H1 (cell line): ENCODE measurements at regions not wholly inside any gene's neighbourhood (a gene's known extent, or its start where the extent isn't known, plus 50 kb on each side); places are given as distances from the start of the nearest gene placed in this dataset.

Experiments used
- CTCF ChIA-PET: fragments of 300-600 bp; sonication (Branson Sonifier 250); formaldehyde crosslinking; loops from one replicate; lab custom pipeline; 2021; ENCODE audit not compliant: partially characterized antibody; lab: Charles Lee
- POLR2A ChIA-PET: fragments of 300-600 bp; sonication (Branson Sonifier 250); formaldehyde crosslinking; loops from one replicate; lab custom pipeline; 2021; ENCODE audit warnings: inconsistent platforms; ENCODE audit not compliant: partially characterized antibody; lab: Charles Lee
- DNase-seq, 2 experiments: peaks; one replicate each; pipeline versions ENCODE4 v3.0.0 to v3.0.0-alpha.2; 2010 to 2022; ENCODE audit warnings: low spot score in 2 of 2, low read depth in 1 of 2, mixed read lengths in 1 of 2
- FAIRE-seq: peaks from 2 replicates; lab custom pipeline; 2011; peaks lifted over from hg19 to GRCh38; lab: Jason Lieb, UNC
- H2AFZ ChIP-seq: 2 replicates; pipeline ENCODE4 v1.8.1; 2012; ENCODE audit warnings: low read length, inconsistent platforms
- H2AK5ac ChIP-seq: 2 replicates; pipeline ENCODE4 v1.6.1; 2013; ENCODE audit warnings: low read depth, low read length
- H2BK120ac ChIP-seq: replicated peaks from 2 replicates; pipeline ENCODE3; 2013; ENCODE audit warnings: low read depth, low read length, inconsistent platforms
- H2BK12ac ChIP-seq: 2 replicates; pipeline ENCODE4 v1.6.1; 2013; ENCODE audit warnings: low read depth, low read length
- H2BK15ac ChIP-seq: 2 replicates; pipeline ENCODE4 v1.6.1; 2013; ENCODE audit warnings: low read length
- H2BK20ac ChIP-seq: 2 replicates; pipeline ENCODE4 v1.6.1; 2013; ENCODE audit warnings: low read length
- H2BK5ac ChIP-seq: 2 replicates; pipeline ENCODE4 v1.6.1; 2013; ENCODE audit warnings: low read depth, low read length
- H3K14ac ChIP-seq: 2 replicates; pipeline ENCODE4 v1.6.1; 2013; ENCODE audit warnings: inconsistent platforms; ENCODE audit not compliant: insufficient read length
- H3K18ac ChIP-seq: 2 replicates; pipeline ENCODE4 v1.6.1; 2013; ENCODE audit warnings: low read length; ENCODE audit errors: extremely low read depth
- H3K23ac ChIP-seq: 2 replicates; pipeline ENCODE4 v1.6.1; 2013; ENCODE audit warnings: inconsistent platforms; ENCODE audit not compliant: insufficient read length
- H3K23me2 ChIP-seq: 2 replicates; pipeline ENCODE4 v1.6.1; 2013; ENCODE audit warnings: low read depth, low read length
- H3K27ac ChIP-seq: 2 replicates; pipeline ENCODE4 v1.6.1; 2011; ENCODE audit warnings: low read depth, low read length, inconsistent platforms
- H3K27me3 ChIP-seq, 4 experiments: replicated peaks in 1 of 4; 1 replicate in 1 of 4; 2 replicates in 3 of 4; pipeline versions ENCODE4 v1.6.1 to v1.8.1; 2011 to 2013; ENCODE audit warnings: low read length in 3 of 4, mild to moderate bottlenecking in 3 of 4, inconsistent platforms in 2 of 4, mixed read lengths in 2 of 4, moderate library complexity in 1 of 4; ENCODE audit not compliant: control insufficient read depth in 3 of 4, insufficient read depth in 3 of 4; ENCODE audit errors: extremely low read depth in 1 of 4
- H3K36me3 ChIP-seq, 4 experiments: 2 replicates each; pipeline versions ENCODE4 v1.6.1 to v1.8.1; 2011 to 2013; ENCODE audit warnings: mild to moderate bottlenecking in 4 of 4, low read length in 3 of 4, moderate library complexity in 2 of 4, control low read depth in 1 of 4, inconsistent platforms in 1 of 4; ENCODE audit not compliant: insufficient read depth in 4 of 4, control insufficient read depth in 2 of 4
- H3K4ac ChIP-seq: replicated peaks from 2 replicates; pipeline ENCODE3; 2013; ENCODE audit warnings: low read length, low read depth, mixed read lengths, inconsistent platforms; ENCODE audit not compliant: insufficient read length
- H3K4me1 ChIP-seq, 4 experiments: replicated peaks in 1 of 4; 1 replicate in 1 of 4; 2 replicates in 3 of 4; pipeline versions ENCODE4 v1.6.1 to v1.8.1; 2011 to 2013; ENCODE audit warnings: low read length in 3 of 4, inconsistent platforms in 2 of 4, mixed read lengths in 1 of 4; ENCODE audit not compliant: insufficient read depth in 4 of 4, control insufficient read depth in 3 of 4
- H3K4me2 ChIP-seq, 2 experiments: 2 replicates each; pipeline versions ENCODE4 v1.6.1 to v1.8.1; 2011 to 2013; ENCODE audit warnings: low read depth in 2 of 2, low read length in 2 of 2, control low read depth in 1 of 2, inconsistent platforms in 1 of 2, mild to moderate bottlenecking in 1 of 2; ENCODE audit not compliant: insufficient read depth in 1 of 2
- H3K4me3 ChIP-seq, 4 experiments: fragments of 200-600, 300-600 bp in 1 of 4; sonication (generic), shearing (Covaris generic), sonication (Bioruptor Twin) in 1 of 4; 2 replicates each; pipeline versions ENCODE4 v1.5.1 to v1.8.1; 2011 to 2016; ENCODE audit warnings: low read length in 4 of 4, low read depth in 3 of 4, control low read depth in 2 of 4, inconsistent platforms in 2 of 4, mild to moderate bottlenecking in 2 of 4, mixed read lengths in 1 of 4, moderate library complexity in 1 of 4; ENCODE audit not compliant: insufficient read depth in 2 of 4; ENCODE audit errors: extremely low read depth in 1 of 4
- H3K56ac ChIP-seq: replicated peaks from 2 replicates; pipeline ENCODE3; 2013; ENCODE audit warnings: low read depth, mild to moderate bottlenecking, mixed read lengths, low read length, inconsistent platforms; ENCODE audit not compliant: insufficient read length
- H3K79me1 ChIP-seq: 2 replicates; pipeline ENCODE4 v1.6.1; 2013; ENCODE audit warnings: low read depth, low read length, control low read depth
- H3K79me2 ChIP-seq, 2 experiments: 2 replicates each; pipeline versions ENCODE4 v1.6.1 to v1.8.1; 2012 to 2013; ENCODE audit warnings: low read length in 2 of 2, mild to moderate bottlenecking in 2 of 2, inconsistent platforms in 1 of 2; ENCODE audit not compliant: insufficient read depth in 2 of 2, control insufficient read depth in 1 of 2
- H3K9ac ChIP-seq, 4 experiments: replicated peaks in 1 of 4; 1 replicate in 1 of 4; 2 replicates in 3 of 4; pipeline versions ENCODE4 v1.6.1 to v1.8.1; 2011 to 2013; ENCODE audit warnings: low read depth in 3 of 4, low read length in 3 of 4, control low read depth in 2 of 4, mild to moderate bottlenecking in 2 of 4, moderate library complexity in 2 of 4, inconsistent platforms in 1 of 4; ENCODE audit errors: extremely low read depth in 1 of 4
- H3K9me3 ChIP-seq, 2 experiments: 2 replicates each; pipeline versions ENCODE4 v1.6.1 to v1.8.1; 2012 to 2013; ENCODE audit warnings: mild to moderate bottlenecking in 2 of 2, moderate library complexity in 2 of 2, control low read depth in 1 of 2, inconsistent platforms in 1 of 2, low read depth in 1 of 2, low read length in 1 of 2, mixed read lengths in 1 of 2; ENCODE audit not compliant: insufficient read depth in 2 of 2
- H4K20me1 ChIP-seq, 2 experiments: replicated peaks in 1 of 2; 2 replicates each; pipeline versions ENCODE3 to v1.8.1; 2011 to 2013; ENCODE audit warnings: inconsistent platforms in 2 of 2, low read length in 2 of 2, mild to moderate bottlenecking in 1 of 2; ENCODE audit not compliant: insufficient read depth in 2 of 2, control insufficient read depth in 1 of 2
- H4K5ac ChIP-seq: 2 replicates; pipeline ENCODE4 v1.6.1; 2013; ENCODE audit warnings: low read length, low read depth, mixed read lengths, inconsistent platforms; ENCODE audit not compliant: insufficient read length
- H4K8ac ChIP-seq: 2 replicates; pipeline ENCODE4 v1.8.0; 2013; ENCODE audit warnings: mild to moderate bottlenecking, moderate library complexity, low read length, inconsistent platforms; ENCODE audit not compliant: insufficient read depth; ENCODE audit errors: extremely low read depth
- H4K91ac ChIP-seq: replicated peaks from 2 replicates; pipeline ENCODE3; 2013; ENCODE audit warnings: low read length, mixed read lengths, inconsistent platforms; ENCODE audit not compliant: insufficient read length
- BACH1 ChIP-seq: IDR thresholded peaks from 2 replicates; pipeline ENCODE4 v1.6.1; 2012; ENCODE audit warnings: low read length, improper control_type of control experiment
- BCL11A ChIP-seq, 2 experiments: IDR thresholded peaks; one replicate each; pipeline ENCODE4 v1.6.1; 2011; ENCODE audit warnings: low read depth in 2 of 2, low read length in 2 of 2, mild to moderate bottlenecking in 2 of 2
- CEBPB ChIP-seq: IDR thresholded peaks from 2 replicates; pipeline ENCODE4 v1.6.1; 2012; ENCODE audit warnings: low read depth, low read length
- EGR1 ChIP-seq: IDR thresholded peaks from 2 replicates; pipeline ENCODE4 v1.6.1; 2011; ENCODE audit warnings: low read depth, low read length, borderline replicate concordance
- JUND ChIP-seq: IDR thresholded peaks from 2 replicates; pipeline ENCODE4 v1.6.1; 2011; ENCODE audit warnings: mild to moderate bottlenecking, improper control_type of control experiment, low read length
- KDM4A ChIP-seq: IDR thresholded peaks from one replicate; pipeline ENCODE4 v1.7.1; 2012; ENCODE audit warnings: low read depth, mild to moderate bottlenecking, moderate library complexity, low read length, inconsistent platforms; ENCODE audit not compliant: severe bottlenecking
- NRF1 ChIP-seq: IDR thresholded peaks from 2 replicates; pipeline ENCODE4 v1.6.1; 2011; ENCODE audit warnings: mild to moderate bottlenecking, low read depth, low read length, improper control_type of control experiment
- POU5F1 ChIP-seq: IDR thresholded peaks from 2 replicates; pipeline ENCODE4 v1.6.1; 2011; ENCODE audit warnings: low read depth, mild to moderate bottlenecking, low read length, moderate library complexity
- SIN3A ChIP-seq, 2 experiments: IDR thresholded peaks in 1 of 2; conservative IDR thresholded peaks in 1 of 2; 2 replicates each; pipeline ENCODE4 v1.6.1; 2011 to 2012; ENCODE audit warnings: low read length in 2 of 2, improper control_type of control experiment in 1 of 2, low read depth in 1 of 2, mild to moderate bottlenecking in 1 of 2
- SP1 ChIP-seq: IDR thresholded peaks from 2 replicates; pipeline ENCODE4 v1.6.1; 2011; ENCODE audit warnings: low read depth, low read length
- SP4 ChIP-seq: IDR thresholded peaks from 2 replicates; pipeline ENCODE4 v1.6.1; 2012; ENCODE audit warnings: low read length, inconsistent platforms
- SRF ChIP-seq: IDR thresholded peaks from 2 replicates; pipeline ENCODE4 v1.6.1; 2011; ENCODE audit warnings: mild to moderate bottlenecking, low read depth, low read length, moderate library complexity
- TAF1 ChIP-seq: IDR thresholded peaks from 2 replicates; pipeline ENCODE4 v1.6.1; 2011; ENCODE audit warnings: mild to moderate bottlenecking, low read depth, low read length
- ZNF274 ChIP-seq: IDR thresholded peaks from 2 replicates; pipeline ENCODE4 v1.7.0; 2012; ENCODE audit warnings: low read length, borderline replicate concordance; ENCODE audit errors: extremely low read depth
- WGBS, 2 experiments: shearing (Covaris generic) in 1 of 2; methylation state at CpG; one replicate each; pipeline versions ENCODE4 v1.1.6 to v1.1.7; 2013 to 2015; ENCODE audit warnings: low lambda C conversion rate in 2 of 2, mixed read lengths in 2 of 2, inconsistent platforms in 1 of 2, low coverage in 1 of 2, missing lambda C conversion rate in 1 of 2; ENCODE audit not compliant: insufficient replicate concordance in 2 of 2, insufficient coverage in 1 of 2, insufficient read length in 1 of 2; ENCODE audit errors: extremely low coverage in 1 of 2, missing lambda C conversion rate in 1 of 2; 5-methylcytosine and 5-hydroxymethylcytosine counted together
- TF ChIP-seq, protein P1 (sequence below): IDR thresholded peaks from 2 replicates; pipeline ENCODE4 v1.6.1; 2012; ENCODE audit warnings: low read length, inconsistent platforms

DNA sequence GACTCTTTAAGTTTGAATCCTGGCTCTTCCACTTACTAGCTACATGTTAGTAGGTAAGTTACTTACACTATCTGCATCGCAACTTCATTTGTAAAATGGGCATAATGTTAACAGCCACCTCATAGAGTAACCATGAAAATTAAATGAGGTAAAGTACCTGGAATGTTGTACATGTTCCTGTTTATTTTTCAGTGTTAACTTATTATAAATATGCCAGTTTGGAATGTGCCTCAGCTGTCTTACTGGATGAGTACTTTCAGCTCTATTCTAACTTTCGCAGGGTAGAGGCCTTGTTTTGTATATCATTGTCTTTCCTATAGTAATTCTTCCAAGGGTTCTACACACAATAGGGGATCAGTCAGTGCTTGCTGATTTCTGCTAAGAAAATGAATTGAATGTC is 167.4 kb downstream of the DUSP10 start:
- no peak for FAIRE-seq
- Histone ChIP-seq H4K5ac (no peak overlapping the region), H3K27ac (no peak overlapping the region), H3K4me1 (no peaks in the 10 kb centered on the region), H3K18ac (no peak overlapping the region), H3K9me3 (peaks cover 0 to 2% of the 10 kb centered on the region in 2 experiments; a peak in 1 of 4 replicates), H2BK20ac (no peak overlapping the region), H3K27me3 (no peaks in the 10 kb centered on the region), H3K36me3 (no peaks in the 10 kb centered on the region), H2AFZ (no peak overlapping the region), H2BK5ac (no peak overlapping the region), H3K79me1 (no peaks in the 10 kb centered on the region), H3K56ac (no peak overlapping the region), H3K79me2 (no peaks in the 10 kb centered on the region), H3K4me2 (no peak overlapping the region), H4K8ac (no peak overlapping the region), H2AK5ac (no peak overlapping the region), H3K14ac (no peak overlapping the region), H3K23ac (no peak overlapping the region), H3K4me3 (no peak overlapping the region), H2BK15ac (no peak overlapping the region), H2BK120ac (no peak overlapping the region), H3K23me2 (no peaks in the 10 kb centered on the region), H4K20me1 (no peaks in the 10 kb centered on the region), H2BK12ac (no peak overlapping the region), H3K9ac (no peak overlapping the region), H3K4ac (no peak overlapping the region), H4K91ac (no peak overlapping the region)
- 96% methylated on average over 2 of the region's 2 CpGs; no CpG with 5 or more reads in 1 of the 2 experiments for WGBS, 2 experiments
- no peak for DNase-seq
- POLR2A ChIA-PET, result no interaction called here
- CTCF ChIA-PET, result interaction anchor here (1.0 to 1.1 kb wide), 2 partner anchors 15 to 98 kb away, joined by 3 read pairs; no protein-coding TSS in a partner anchor
- TF ChIP-seq, protein P1, sequence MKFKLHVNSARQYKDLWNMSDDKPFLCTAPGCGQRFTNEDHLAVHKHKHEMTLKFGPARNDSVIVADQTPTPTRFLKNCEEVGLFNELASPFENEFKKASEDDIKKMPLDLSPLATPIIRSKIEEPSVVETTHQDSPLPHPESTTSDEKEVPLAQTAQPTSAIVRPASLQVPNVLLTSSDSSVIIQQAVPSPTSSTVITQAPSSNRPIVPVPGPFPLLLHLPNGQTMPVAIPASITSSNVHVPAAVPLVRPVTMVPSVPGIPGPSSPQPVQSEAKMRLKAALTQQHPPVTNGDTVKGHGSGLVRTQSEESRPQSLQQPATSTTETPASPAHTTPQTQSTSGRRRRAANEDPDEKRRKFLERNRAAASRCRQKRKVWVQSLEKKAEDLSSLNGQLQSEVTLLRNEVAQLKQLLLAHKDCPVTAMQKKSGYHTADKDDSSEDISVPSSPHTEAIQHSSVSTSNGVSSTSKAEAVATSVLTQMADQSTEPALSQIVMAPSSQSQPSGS, result no peak
- TF ChIP-seq EGR1, result no peak
- no peak for TF ChIP-seq NRF1
- TF ChIP-seq BCL11A (IDR thresholded peaks at IDR 0.05; ENCODE audit: low read depth in 2 of 2, low read length in 2 of 2), result no peak
- no peak for TF ChIP-seq BACH1
- TF ChIP-seq JUND, result no peak
- no peak for TF ChIP-seq SRF
- TF ChIP-seq SP1, result no peak
- TF ChIP-seq TAF1, result no peak
- no peak for TF ChIP-seq KDM4A
- no peak for TF ChIP-seq SP4
- no peak for TF ChIP-seq CEBPB
- TF ChIP-seq ZNF274, result no peak
- TF ChIP-seq POU5F1, result no peak
- no peak for TF ChIP-seq SIN3A (conservative IDR thresholded peaks at IDR 0.05 in 1 of 2, IDR thresholded peaks at IDR 0.05 in 1 of 2; ENCODE audit: low read depth in 1 of 2, low read length in 2 of 2)
